AG09319 (cell line): ENCODE measurements at regions not wholly inside any gene's neighbourhood (a gene's known extent, or its start where the extent isn't known, plus 50 kb on each side); places are given as distances from the start of the nearest gene placed in this dataset.

Experiments
- DNase-seq: peaks from one replicate; pipeline ENCODE4 v3.0.0-alpha.2; 2010; ENCODE audit warnings: low read depth; ENCODE audit errors: extremely low read depth
- TF ChIP-seq, protein P1 (sequence below): IDR thresholded peaks from 2 replicates; pipeline ENCODE4 v1.5.1; 2011; ENCODE audit warnings: low read depth, mild to moderate bottlenecking, inconsistent platforms, low read length, moderate library complexity

DNA sequence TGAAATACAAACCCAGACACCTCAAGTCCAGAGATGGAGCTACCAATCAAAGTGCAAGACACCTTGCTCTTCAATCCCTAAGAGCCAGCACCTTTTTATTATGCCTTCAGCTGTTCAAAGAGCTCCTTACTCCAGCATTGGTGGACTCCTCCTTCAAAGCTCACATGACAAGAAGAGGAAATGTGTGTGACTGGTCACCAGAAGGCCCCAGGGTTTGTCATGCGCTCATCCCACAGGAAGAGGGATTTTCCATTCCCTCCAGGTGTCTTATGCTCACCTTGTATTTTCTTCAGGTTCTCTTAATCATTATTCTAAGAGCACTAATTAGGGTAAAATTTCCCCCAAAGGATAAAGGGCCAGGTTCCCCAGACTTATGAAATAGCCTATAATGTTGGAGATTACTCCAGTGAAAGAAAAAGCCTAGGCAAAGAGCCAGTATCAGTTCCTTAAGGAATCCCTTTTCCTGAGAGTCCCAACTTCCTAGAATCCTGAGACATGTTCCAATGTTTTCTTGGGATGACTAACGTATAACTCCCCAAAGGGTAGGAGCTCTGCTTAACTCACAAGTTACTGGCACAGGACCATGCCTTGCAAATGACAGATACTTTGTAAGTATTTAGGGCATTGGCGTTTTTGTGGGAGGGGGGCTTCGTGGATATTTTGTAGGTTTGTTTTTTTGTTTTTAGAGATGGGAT is 56.9 kb upstream of the SOX9 start:
- no peak for DNase-seq
- TF ChIP-seq, protein P1, sequence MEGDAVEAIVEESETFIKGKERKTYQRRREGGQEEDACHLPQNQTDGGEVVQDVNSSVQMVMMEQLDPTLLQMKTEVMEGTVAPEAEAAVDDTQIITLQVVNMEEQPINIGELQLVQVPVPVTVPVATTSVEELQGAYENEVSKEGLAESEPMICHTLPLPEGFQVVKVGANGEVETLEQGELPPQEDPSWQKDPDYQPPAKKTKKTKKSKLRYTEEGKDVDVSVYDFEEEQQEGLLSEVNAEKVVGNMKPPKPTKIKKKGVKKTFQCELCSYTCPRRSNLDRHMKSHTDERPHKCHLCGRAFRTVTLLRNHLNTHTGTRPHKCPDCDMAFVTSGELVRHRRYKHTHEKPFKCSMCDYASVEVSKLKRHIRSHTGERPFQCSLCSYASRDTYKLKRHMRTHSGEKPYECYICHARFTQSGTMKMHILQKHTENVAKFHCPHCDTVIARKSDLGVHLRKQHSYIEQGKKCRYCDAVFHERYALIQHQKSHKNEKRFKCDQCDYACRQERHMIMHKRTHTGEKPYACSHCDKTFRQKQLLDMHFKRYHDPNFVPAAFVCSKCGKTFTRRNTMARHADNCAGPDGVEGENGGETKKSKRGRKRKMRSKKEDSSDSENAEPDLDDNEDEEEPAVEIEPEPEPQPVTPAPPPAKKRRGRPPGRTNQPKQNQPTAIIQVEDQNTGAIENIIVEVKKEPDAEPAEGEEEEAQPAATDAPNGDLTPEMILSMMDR = no peak

DNA sequence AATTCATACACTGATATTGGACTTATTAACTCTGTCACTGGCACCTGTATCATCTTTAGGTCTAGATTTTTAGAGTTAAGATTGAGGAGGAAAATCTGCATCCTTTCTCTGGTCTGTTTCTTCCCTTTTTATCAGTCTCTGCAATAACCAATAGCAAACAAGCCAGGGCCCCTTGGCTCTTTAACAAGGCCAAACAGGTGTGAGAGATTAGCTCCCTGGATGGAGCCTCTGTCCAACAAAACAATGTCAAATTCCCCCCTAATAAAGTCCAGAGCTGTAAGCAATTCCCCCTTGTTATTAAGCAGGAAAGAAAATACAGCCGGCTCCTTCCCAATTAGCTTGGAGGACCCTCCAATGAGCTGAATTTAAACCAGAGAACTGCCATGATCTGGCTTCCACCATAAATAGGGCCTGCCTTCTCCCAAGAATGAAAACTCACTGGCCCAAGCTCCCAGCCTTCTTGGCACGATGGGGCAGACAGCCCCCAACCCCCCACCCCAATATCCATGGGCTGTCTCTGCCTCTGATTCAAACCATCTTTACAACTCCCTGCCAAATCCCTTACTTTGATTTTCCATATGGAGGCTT is 56.1 kb upstream of the SOX9 start:
- TF ChIP-seq, protein P1 = no peak
- DNase-seq = no peak

DNA sequence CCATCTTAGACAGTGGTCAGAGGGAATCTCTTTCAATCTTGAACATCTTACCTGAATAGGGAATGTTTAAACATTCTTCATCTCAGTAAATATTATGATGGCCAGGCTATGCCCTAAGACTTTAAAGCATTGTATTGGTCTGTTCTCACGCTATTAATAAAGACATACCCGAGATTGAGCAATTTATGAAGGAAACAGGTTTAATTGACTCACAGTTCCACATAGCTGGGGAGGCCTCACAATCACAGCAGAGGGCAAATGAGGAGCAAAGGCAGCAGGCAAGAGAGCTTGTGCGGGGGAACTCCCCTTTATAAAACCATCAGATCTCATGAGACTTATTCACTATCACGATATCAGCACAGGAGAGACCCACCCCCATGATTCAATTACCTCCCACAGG is 55.3 kb upstream of the SOX9 start:
- TF ChIP-seq, protein P1 = no peak

DNA sequence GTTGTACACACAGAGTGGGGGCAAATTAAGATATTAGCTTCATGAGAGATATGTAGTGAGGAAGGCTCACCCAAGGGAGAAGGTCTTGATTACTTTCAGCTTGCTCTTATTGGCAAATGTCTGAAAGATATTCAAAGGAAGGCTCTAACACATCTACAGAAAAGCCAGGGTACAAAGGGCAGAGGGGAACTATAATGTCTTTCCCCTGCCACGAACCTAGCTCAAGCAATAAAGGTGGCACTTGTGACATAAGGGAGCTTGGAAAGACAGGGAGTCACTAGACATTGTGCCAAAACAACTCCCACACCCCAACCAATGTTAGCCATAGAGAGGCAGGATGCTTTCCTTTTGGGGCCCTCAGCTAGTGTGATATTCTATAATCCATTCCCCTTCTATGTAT is 52.2 kb upstream of the SOX9 start:
- TF ChIP-seq, protein P1 = no peak
- DNase-seq = no peak

More for the DNA sequence above, 55.3 kb upstream of the SOX9 start:
- DNase-seq = no peak

DNA sequence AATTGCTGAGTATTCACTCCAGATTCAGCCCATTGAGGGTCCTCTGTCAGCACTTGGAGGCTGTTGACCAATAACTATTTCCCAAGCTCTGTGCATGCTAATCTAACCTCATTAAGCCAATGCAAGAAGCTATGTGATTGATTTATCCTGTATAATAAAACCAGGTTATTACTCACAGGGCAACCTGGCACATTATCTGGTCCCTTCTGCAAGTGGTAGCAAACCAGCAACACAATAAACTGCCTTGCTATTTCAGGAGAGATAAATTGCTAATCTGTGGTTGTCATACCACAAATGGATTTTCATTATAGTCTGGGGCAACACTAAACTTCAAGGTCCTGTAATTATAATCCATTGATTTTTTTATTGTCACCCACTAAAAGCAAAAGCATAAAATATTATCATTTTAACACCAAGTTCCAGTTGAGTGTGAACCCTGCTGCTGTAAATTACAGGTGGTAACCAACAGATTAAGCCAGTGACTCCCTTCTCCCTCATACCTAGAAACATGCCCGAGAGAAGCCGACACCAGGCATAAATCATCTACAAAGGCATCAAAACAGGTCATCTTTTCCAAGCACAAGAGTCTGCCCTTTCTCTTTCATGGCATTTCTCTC is 51.1 kb upstream of the SOX9 start:
- TF ChIP-seq, protein P1 = no peak
- DNase-seq = no peak
